Activated T-cell treated with anti-CD3 and anti-CD28 coated beads, Interleukin-2, amount 50 U/mL, for 24 hours (primary cell): ENCODE measurements at regions not wholly inside any gene's neighbourhood (a gene's known extent, or its start where the extent isn't known, plus 50 kb on each side); places are given as distances from the start of the nearest gene placed in this dataset.

Source experiments
- DNase-seq: peaks from one replicate; pipeline ENCODE4 v3.0.0-alpha.2; 2020
- H3K27ac Mint-ChIP-seq: 2 replicates; pipeline ENCODE4 v1.8.0; 2020; ENCODE audit warnings: mild to moderate bottlenecking, mixed read lengths
- H3K27me3 Mint-ChIP-seq: 2 replicates; pipeline ENCODE4 v1.8.0; 2020; ENCODE audit warnings: mixed read lengths
- H3K36me3 Mint-ChIP-seq: 2 replicates; pipeline ENCODE4 v1.8.0; 2020; ENCODE audit warnings: low read depth, mixed read lengths
- H3K4me1 Mint-ChIP-seq: 2 replicates; pipeline ENCODE4 v1.8.0; 2020; ENCODE audit warnings: low read depth, mixed read lengths
- H3K4me3 Mint-ChIP-seq: 2 replicates; pipeline ENCODE4 v1.8.0; 2020; ENCODE audit warnings: mild to moderate bottlenecking, moderate library complexity, mixed read lengths
- H3K9me3 Mint-ChIP-seq: 2 replicates; pipeline ENCODE4 v1.8.0; 2020; ENCODE audit warnings: mixed read lengths

GRCh38 chr5:92492908-92493307 lies 1088.1 kb downstream of the NR2F1-AS1 start:
- no peaks in the 10 kb centered on the region for H3K27me3 Mint-ChIP-seq
- no peaks in the 10 kb centered on the region for H3K4me1 Mint-ChIP-seq
- H3K36me3 Mint-ChIP-seq, result no peaks in the 10 kb centered on the region

GRCh38 chr5:92484484-92484883 lies 1096.5 kb downstream of the NR2F1-AS1 start:
- no peaks in the 10 kb centered on the region for H3K27me3 Mint-ChIP-seq
- no peak overlapping the region for H3K27ac Mint-ChIP-seq
- no peak overlapping the region for H3K4me3 Mint-ChIP-seq
- DNase-seq, result no peak
- H3K4me1 Mint-ChIP-seq, result no peaks in the 10 kb centered on the region
- H3K36me3 Mint-ChIP-seq, result no peaks in the 10 kb centered on the region
- peaks cover 5% of the 10 kb centered on the region for H3K9me3 Mint-ChIP-seq

More at GRCh38 chr5:92492908-92493307, 1088.1 kb downstream of the NR2F1-AS1 start:
- no peak for DNase-seq
- peaks cover 5% of the 10 kb centered on the region for H3K9me3 Mint-ChIP-seq
- no peak overlapping the region for H3K4me3 Mint-ChIP-seq
- H3K27ac Mint-ChIP-seq, result no peak overlapping the region

GRCh38 chr5:92472981-92473566 lies 1090.0 kb upstream of the ARRDC3 start:
- Mint-ChIP-seq H3K4me1 (no peaks in the 10 kb centered on the region), H3K36me3 (no peaks in the 10 kb centered on the region), H3K27ac (no peak overlapping the region), H3K4me3 (no peak overlapping the region), H3K27me3 (no peaks in the 10 kb centered on the region), H3K9me3 (peaks cover 12% of the 10 kb centered on the region)
- DNase-seq, result no peak

- Mint-ChIP-seq H3K27me3 (no peaks in the 10 kb centered on the region), H3K27ac (no peak overlapping the region), H3K4me3 (no peak overlapping the region), H3K9me3 (peaks cover 12% of the 10 kb centered on the region), H3K36me3 (no peaks in the 10 kb centered on the region), H3K4me1 (no peaks in the 10 kb centered on the region)
- no peak for DNase-seq
Observed at GRCh38 chr5:92471861-92472260, 1088.7 kb upstream of the ARRDC3 start.

GRCh38 chr5:92470770-92471169 lies 1087.7 kb upstream of the ARRDC3 start:
- DNase-seq, result no peak
- no peak overlapping the region for H3K4me3 Mint-ChIP-seq
- H3K27ac Mint-ChIP-seq, result no peak overlapping the region
- peaks cover 12% of the 10 kb centered on the region for H3K9me3 Mint-ChIP-seq
- H3K27me3 Mint-ChIP-seq, result no peaks in the 10 kb centered on the region
- no peaks in the 10 kb centered on the region for H3K36me3 Mint-ChIP-seq
- no peaks in the 10 kb centered on the region for H3K4me1 Mint-ChIP-seq

GRCh38 chr5:92468295-92468694 lies 1085.2 kb upstream of the ARRDC3 start:
- no peak for DNase-seq
- H3K27me3 Mint-ChIP-seq, result no peaks in the 10 kb centered on the region
- H3K27ac Mint-ChIP-seq, result no peak overlapping the region
- H3K9me3 Mint-ChIP-seq, result peaks cover 9% of the 10 kb centered on the region
- no peaks in the 10 kb centered on the region for H3K36me3 Mint-ChIP-seq
- no peak overlapping the region for H3K4me3 Mint-ChIP-seq
- H3K4me1 Mint-ChIP-seq, result no peaks in the 10 kb centered on the region

GRCh38 chr5:92467695-92468094 lies 1084.6 kb upstream of the ARRDC3 start:
- Mint-ChIP-seq H3K4me3 (no peak overlapping the region), H3K27ac (no peak overlapping the region), H3K27me3 (no peaks in the 10 kb centered on the region), H3K9me3 (peaks cover 6% of the 10 kb centered on the region), H3K36me3 (no peaks in the 10 kb centered on the region), H3K4me1 (no peaks in the 10 kb centered on the region)
- no peak for DNase-seq

- Mint-ChIP-seq H3K36me3 (no peaks in the 10 kb centered on the region), H3K27ac (no peak overlapping the region), H3K4me3 (no peak overlapping the region), H3K4me1 (no peaks in the 10 kb centered on the region), H3K27me3 (no peaks in the 10 kb centered on the region), H3K9me3 (no peaks in the 10 kb centered on the region)
- no peak for DNase-seq
Observed at GRCh38 chr5:92460505-92460904, 1077.4 kb upstream of the ARRDC3 start.

- Mint-ChIP-seq H3K4me3 (no peak overlapping the region), H3K36me3 (no peaks in the 10 kb centered on the region), H3K27ac (no peak overlapping the region), H3K9me3 (no peaks in the 10 kb centered on the region), H3K27me3 (no peaks in the 10 kb centered on the region), H3K4me1 (no peaks in the 10 kb centered on the region)
- no peak for DNase-seq
Observed at GRCh38 chr5:92459654-92460053, 1076.5 kb upstream of the ARRDC3 start.

GRCh38 chr5:92455011-92455410 lies 1071.9 kb upstream of the ARRDC3 start:
- H3K27me3 Mint-ChIP-seq, result no peaks in the 10 kb centered on the region
- no peak overlapping the region for H3K4me3 Mint-ChIP-seq
- H3K27ac Mint-ChIP-seq, result no peak overlapping the region
- H3K4me1 Mint-ChIP-seq, result no peaks in the 10 kb centered on the region
- DNase-seq, result no peak
- no peaks in the 10 kb centered on the region for H3K36me3 Mint-ChIP-seq
- H3K9me3 Mint-ChIP-seq, result peaks cover 2% of the 10 kb centered on the region

GRCh38 chr5:92444888-92445287 lies 1061.8 kb upstream of the ARRDC3 start:
- no peak for DNase-seq
- Mint-ChIP-seq H3K36me3 (no peaks in the 10 kb centered on the region), H3K9me3 (peaks cover 4% of the 10 kb centered on the region), H3K27ac (no peak overlapping the region), H3K4me3 (no peak overlapping the region), H3K27me3 (no peaks in the 10 kb centered on the region), H3K4me1 (no peaks in the 10 kb centered on the region)

- Mint-ChIP-seq H3K27me3 (no peaks in the 10 kb centered on the region), H3K4me3 (no peak overlapping the region), H3K9me3 (peaks cover 22% of the 10 kb centered on the region), H3K27ac (no peak overlapping the region), H3K4me1 (no peaks in the 10 kb centered on the region), H3K36me3 (no peaks in the 10 kb centered on the region)
- no peak for DNase-seq
Observed at GRCh38 chr5:92435781-92436180, 1052.7 kb upstream of the ARRDC3 start.

GRCh38 chr5:92429646-92430045 lies 1046.5 kb upstream of the ARRDC3 start:
- Mint-ChIP-seq H3K27ac (no peak overlapping the region), H3K9me3 (peaks cover 4% of the 10 kb centered on the region), H3K36me3 (no peaks in the 10 kb centered on the region), H3K4me1 (no peaks in the 10 kb centered on the region), H3K4me3 (no peak overlapping the region), H3K27me3 (no peaks in the 10 kb centered on the region)
- no peak for DNase-seq

- DNase-seq, result no peak
- no peaks in the 10 kb centered on the region for H3K27me3 Mint-ChIP-seq
- no peaks in the 10 kb centered on the region for H3K36me3 Mint-ChIP-seq
- no peaks in the 10 kb centered on the region for H3K9me3 Mint-ChIP-seq
- no peak overlapping the region for H3K4me3 Mint-ChIP-seq
- no peak overlapping the region for H3K27ac Mint-ChIP-seq
- H3K4me1 Mint-ChIP-seq, result no peaks in the 10 kb centered on the region
Observed at GRCh38 chr5:92428415-92428814, 1045.3 kb upstream of the ARRDC3 start.

- no peaks in the 10 kb centered on the region for H3K4me1 Mint-ChIP-seq
- no peak overlapping the region for H3K4me3 Mint-ChIP-seq
- no peak for DNase-seq
- H3K27ac Mint-ChIP-seq, result no peak overlapping the region
- no peaks in the 10 kb centered on the region for H3K27me3 Mint-ChIP-seq
- H3K36me3 Mint-ChIP-seq, result no peaks in the 10 kb centered on the region
- H3K9me3 Mint-ChIP-seq, result peaks cover 5% of the 10 kb centered on the region
Observed at GRCh38 chr5:92424785-92425426, 1041.8 kb upstream of the ARRDC3 start.

- no peak overlapping the region for H3K27ac Mint-ChIP-seq
- no peaks in the 10 kb centered on the region for H3K36me3 Mint-ChIP-seq
- no peaks in the 10 kb centered on the region for H3K27me3 Mint-ChIP-seq
- peaks cover 5% of the 10 kb centered on the region for H3K9me3 Mint-ChIP-seq
- DNase-seq, result no peak
- no peak overlapping the region for H3K4me3 Mint-ChIP-seq
- H3K4me1 Mint-ChIP-seq, result no peaks in the 10 kb centered on the region
Observed at GRCh38 chr5:92421942-92422341, 1038.8 kb upstream of the ARRDC3 start.
